HG03575 (cell line): ENCODE measurements at regions not wholly inside any gene's neighbourhood (a gene's known extent, or its start where the extent isn't known, plus 50 kb on each side); places are given as distances from the start of the nearest gene placed in this dataset.
A peak's percentile ranks its signal among the peaks of the same experiment; 100 is the strongest.

ENCODE experiments used
- ATAC-seq: cut with Tn5 transposase; IDR thresholded peaks from one replicate; pipeline ENCODE4 v1.9.1; 2021; ENCODE audit not compliant: unreplicated experiment, insufficient number of reproducible peaks, low FRiP score; ENCODE audit errors: extremely low read depth

GRCh38 chr10:10545771-10546170 lies 471.9 kb upstream of the CELF2 start:
- ATAC-seq: no peak

- no peak for ATAC-seq
Observed at GRCh38 chr10:10551596-10552301, 465.9 kb upstream of the CELF2 start.

- no peak for ATAC-seq
Observed at GRCh38 chr10:10552948-10553347, 464.7 kb upstream of the CELF2 start.

GRCh38 chr10:10564081-10564794 lies 453.4 kb upstream of the CELF2 start:
- no peak for ATAC-seq

GRCh38 chr10:10576937-10577336 lies 440.7 kb upstream of the CELF2 start:
- ATAC-seq: no peak

GRCh38 chr10:10579709-10580108 lies 438.0 kb upstream of the CELF2 start:
- ATAC-seq: no peak

GRCh38 chr10:10584161-10584560 lies 433.5 kb upstream of the CELF2 start:
- ATAC-seq: no peak

- ATAC-seq: no peak
Observed at GRCh38 chr10:10587744-10588393, 429.8 kb upstream of the CELF2 start.

GRCh38 chr10:10589540-10590303 lies 427.9 kb upstream of the CELF2 start:
- peak; percentile 65 for ATAC-seq

- no peak for ATAC-seq
Observed at GRCh38 chr10:10591715-10592341, 425.8 kb upstream of the CELF2 start.

- no peak for ATAC-seq
Observed at GRCh38 chr10:10596256-10596655, 421.4 kb upstream of the CELF2 start.

GRCh38 chr10:10598297-10598696 lies 419.4 kb upstream of the CELF2 start:
- peak; percentile 81 for ATAC-seq

GRCh38 chr10:10600004-10600403 lies 417.7 kb upstream of the CELF2 start:
- no peak for ATAC-seq

GRCh38 chr10:10605551-10606081 lies 412.1 kb upstream of the CELF2 start:
- no peak for ATAC-seq

GRCh38 chr10:10609379-10609955 lies 408.2 kb upstream of the CELF2 start:
- ATAC-seq: no peak

- ATAC-seq: no peak
Observed at GRCh38 chr10:10610171-10610570, 407.5 kb upstream of the CELF2 start.

GRCh38 chr10:10612151-10612550 lies 405.5 kb upstream of the CELF2 start:
- ATAC-seq: no peak

GRCh38 chr10:10613656-10614244 lies 403.9 kb upstream of the CELF2 start:
- no peak for ATAC-seq
